HEK293 (cell line): ENCODE measurements at regions not wholly inside any gene's neighbourhood (a gene's known extent, or its start where the extent isn't known, plus 50 kb on each side); places are given as distances from the start of the nearest gene placed in this dataset.

Experiments
- CTCF ChIA-PET: fragments of 350-600 bp; formaldehyde crosslinking; extraction: SDS; loops from one replicate; lab custom pipeline; 2021; ENCODE audit warnings: antibody characterized with exemption; lab: Yijun Ruan, JAX
- POLR2A ChIA-PET: fragments of 300-600 bp; formaldehyde crosslinking; extraction: SDS; loops from one replicate; lab custom pipeline; 2020; ENCODE audit warnings: antibody characterized with exemption, inconsistent platforms; lab: Yijun Ruan, JAX
- H3K27ac ChIP-seq: fragments of 200-500 bp; sonication (Bioruptor generic); 2 replicates; pipeline ENCODE4 v1.5.1; 2014; ENCODE audit warnings: low read depth, low read length, control low read depth, inconsistent platforms; ENCODE audit errors: extremely low read depth
- H3K36me3 ChIP-seq, 2 experiments: fragments of 200-500 bp in 1 of 2; sonication (Bioruptor generic) in 1 of 2; 1 replicate in 1 of 2; 2 replicates in 1 of 2; pipeline ENCODE4 v1.5.1; 2014 to 2017; ENCODE audit warnings: inconsistent platforms in 2 of 2, low read length in 2 of 2; ENCODE audit not compliant: control insufficient read depth in 2 of 2, insufficient read depth in 1 of 2
- H3K4me1 ChIP-seq: fragments of 200-500 bp; sonication (Bioruptor generic); 2 replicates; pipeline ENCODE4 v1.5.1; 2014; ENCODE audit warnings: mild to moderate bottlenecking, low read length, inconsistent platforms; ENCODE audit not compliant: control insufficient read depth, insufficient read depth
- H3K4me3 ChIP-seq: 2 replicates; pipeline ENCODE4 v1.5.1; 2011; ENCODE audit warnings: low read depth, mild to moderate bottlenecking, control low read depth, low read length, moderate library complexity
- H3K9me3 ChIP-seq: fragments of 200-500 bp; sonication (Bioruptor generic); 2 replicates; pipeline ENCODE4 v1.5.1; 2014; ENCODE audit warnings: low read depth, low read length, inconsistent platforms; ENCODE audit not compliant: control insufficient read depth, insufficient read depth
- BCL11B ChIP-seq: fragments of 450-650 bp; formaldehyde crosslinking; IDR thresholded peaks from 2 replicates; pipeline ENCODE4 v1.5.1; 2016; ENCODE audit warnings: low read depth, missing biosample characterization, missing genetic modification characterization
- GFI1B ChIP-seq: fragments of 450-650 bp; formaldehyde crosslinking; IDR thresholded peaks from 2 replicates; pipeline ENCODE4 v1.5.1; 2016; ENCODE audit warnings: missing biosample characterization, missing genetic modification characterization
- KLF10 ChIP-seq: fragments of 450-650 bp; IDR thresholded peaks from 2 replicates; pipeline ENCODE4 v1.5.1; 2018; ENCODE audit warnings: missing biosample characterization, mild to moderate bottlenecking, missing genetic modification characterization
- KLF8 ChIP-seq: fragments of 450-650 bp; formaldehyde crosslinking; IDR thresholded peaks from 2 replicates; pipeline ENCODE4 v1.5.1; 2016; ENCODE audit warnings: missing biosample characterization, missing genetic modification characterization
- SCRT2 ChIP-seq: fragments of 450-650 bp; formaldehyde crosslinking; IDR thresholded peaks from 2 replicates; pipeline ENCODE4 v1.5.1; 2016; ENCODE audit warnings: missing biosample characterization, missing genetic modification characterization
- WT1 ChIP-seq: fragments of 450-650 bp; formaldehyde crosslinking; IDR thresholded peaks from 2 replicates; pipeline ENCODE4 v1.5.1; 2016; ENCODE audit warnings: missing biosample characterization, missing genetic modification characterization
- ZEB2 ChIP-seq: fragments of 450-650 bp; formaldehyde crosslinking; IDR thresholded peaks from 2 replicates; pipeline ENCODE4 v1.5.1; 2016; ENCODE audit warnings: missing biosample characterization, missing genetic modification characterization
- ZFP3 ChIP-seq: fragments of 450-650 bp; formaldehyde crosslinking; IDR thresholded peaks from 2 replicates; pipeline ENCODE4 v1.5.1; 2016; ENCODE audit warnings: low read depth, missing biosample characterization, missing genetic modification characterization
- ZNF169 ChIP-seq: fragments of 450-650 bp; formaldehyde crosslinking; IDR thresholded peaks from 2 replicates; pipeline ENCODE4 v1.5.1; 2016; ENCODE audit warnings: missing biosample characterization, missing genetic modification characterization
- ZNF311 ChIP-seq: fragments of 450-650 bp; formaldehyde crosslinking; IDR thresholded peaks from 2 replicates; pipeline ENCODE4 v1.5.1; 2017; ENCODE audit warnings: missing biosample characterization, missing genetic modification characterization, borderline replicate concordance
- ZNF416 ChIP-seq: fragments of 450-650 bp; formaldehyde crosslinking; IDR thresholded peaks from 2 replicates; pipeline ENCODE4 v1.5.1; 2016; ENCODE audit warnings: missing biosample characterization, missing genetic modification characterization
- ZNF433 ChIP-seq: fragments of 450-650 bp; formaldehyde crosslinking; IDR thresholded peaks from 2 replicates; pipeline ENCODE4 v1.5.1; 2016; ENCODE audit warnings: missing biosample characterization, missing genetic modification characterization, low read depth
- ZNF48 ChIP-seq: fragments of 450-650 bp; formaldehyde crosslinking; IDR thresholded peaks from 2 replicates; pipeline ENCODE4 v1.5.1; 2016; ENCODE audit warnings: missing biosample characterization, missing genetic modification characterization
- ZNF530 ChIP-seq: fragments of 450-650 bp; formaldehyde crosslinking; IDR thresholded peaks from 2 replicates; pipeline ENCODE4 v1.5.1; 2016; ENCODE audit warnings: low read depth, missing biosample characterization, missing genetic modification characterization
- ZNF555 ChIP-seq: fragments of 450-650 bp; formaldehyde crosslinking; conservative IDR thresholded peaks from 2 replicates; pipeline ENCODE4 v1.5.1; 2017; ENCODE audit warnings: missing biosample characterization, mild to moderate bottlenecking, missing genetic modification characterization, inconsistent platforms
- ZNF621 ChIP-seq: fragments of 450-650 bp; formaldehyde crosslinking; IDR thresholded peaks from 2 replicates; pipeline ENCODE4 v1.5.1; 2017; ENCODE audit warnings: missing biosample characterization, missing genetic modification characterization
- ZNF658 ChIP-seq: fragments of 450-650 bp; formaldehyde crosslinking; IDR thresholded peaks from 2 replicates; pipeline ENCODE4; 2016; ENCODE audit warnings: missing biosample characterization, missing genetic modification characterization
- ZNF701 ChIP-seq: fragments of 450-650 bp; formaldehyde crosslinking; IDR thresholded peaks from 2 replicates; pipeline ENCODE4 v1.5.1; 2016; ENCODE audit warnings: missing biosample characterization, missing genetic modification characterization
- ZNF776 ChIP-seq: fragments of 450-650 bp; formaldehyde crosslinking; IDR thresholded peaks from 2 replicates; pipeline ENCODE4 v1.5.0; 2017; ENCODE audit warnings: missing biosample characterization, missing genetic modification characterization, borderline replicate concordance
- ZNF785 ChIP-seq: fragments of 450-650 bp; formaldehyde crosslinking; IDR thresholded peaks from 2 replicates; pipeline ENCODE4 v1.5.1; 2016; ENCODE audit warnings: missing biosample characterization, missing genetic modification characterization
- ZNF830 ChIP-seq: fragments of 450-650 bp; IDR thresholded peaks from 2 replicates; pipeline ENCODE4 v1.5.0; 2018; ENCODE audit warnings: missing biosample characterization, missing genetic modification characterization, low read depth, mild to moderate bottlenecking, moderate library complexity
- TF ChIP-seq, protein P1 (sequence below): fragments of 450-650 bp; formaldehyde crosslinking; IDR thresholded peaks from 2 replicates; pipeline ENCODE4 v1.5.1; 2017; ENCODE audit warnings: missing biosample characterization, missing genetic modification characterization
- TF ChIP-seq, protein P2 (sequence below): IDR thresholded peaks from 2 replicates; pipeline ENCODE4 v1.6.1; 2011; ENCODE audit warnings: mild to moderate bottlenecking, low read depth, low read length, borderline replicate concordance
- TF ChIP-seq, protein P3 (sequence below): fragments of 450-650 bp; formaldehyde crosslinking; IDR thresholded peaks from 2 replicates; pipeline ENCODE4 v1.5.1; 2017; ENCODE audit warnings: missing biosample characterization, missing genetic modification characterization
- TF ChIP-seq, protein P4 (sequence below): fragments of 450-650 bp; formaldehyde crosslinking; IDR thresholded peaks from 2 replicates; pipeline ENCODE4 v1.5.1; 2016; ENCODE audit warnings: missing biosample characterization, missing genetic modification characterization, low read depth
- TF ChIP-seq, protein P5 (sequence below): fragments of 450-650 bp; IDR thresholded peaks from 2 replicates; pipeline ENCODE4 v1.5.1; 2018; ENCODE audit warnings: missing biosample characterization, mild to moderate bottlenecking, missing genetic modification characterization

DNA sequence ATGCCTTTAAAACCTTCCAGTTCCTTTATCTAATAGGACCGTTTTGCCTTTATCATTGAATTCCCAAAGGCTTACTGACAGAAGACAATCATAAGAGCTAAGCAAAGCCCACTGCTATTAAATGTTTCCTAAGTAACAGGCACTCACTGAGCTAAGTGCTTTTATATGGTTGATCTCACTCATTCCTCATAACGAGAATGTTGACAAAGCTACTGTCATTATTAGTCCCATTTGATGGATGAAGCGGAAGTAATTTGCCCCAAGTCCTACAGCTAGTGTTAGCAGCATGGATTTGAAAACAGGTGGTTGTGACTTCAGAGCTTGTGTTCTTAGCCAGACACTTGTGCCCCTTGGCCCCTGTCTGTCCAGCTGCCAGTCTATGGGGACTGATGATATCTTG, 134.8 kb upstream of the SERPINE2 start (continued):
- TF ChIP-seq SCRT2: peak; percentile 58
- no peak for TF ChIP-seq KLF8 (tag by site-specific recombination)
- no peak for TF ChIP-seq ZNF555 (tag by site-specific recombination)
- no peak for TF ChIP-seq ZNF530 (tag by site-specific recombination)
- no peak for TF ChIP-seq GFI1B (tag by site-specific recombination)
- no peak for TF ChIP-seq ZNF701 (tag by site-specific recombination)

DNA sequence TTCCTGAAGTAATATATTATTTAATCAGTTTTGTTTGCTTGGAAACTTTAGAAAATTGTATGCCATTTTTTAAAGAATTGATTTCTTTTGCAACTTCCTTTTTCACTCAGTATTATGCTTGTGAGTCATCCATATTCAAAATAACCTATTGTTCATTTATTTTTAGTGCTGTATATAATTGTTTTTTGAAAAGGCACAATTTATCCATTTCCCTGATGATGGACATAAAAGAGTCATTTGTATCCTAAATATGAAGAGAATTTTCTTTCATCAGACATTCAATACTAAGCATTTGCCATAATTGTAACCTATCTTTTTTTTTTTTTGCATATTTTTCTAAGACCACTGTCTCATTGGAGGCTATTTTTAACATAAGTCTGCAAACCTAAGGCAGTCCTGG, 134.1 kb upstream of the SERPINE2 start:
- H3K4me1 ChIP-seq: no peaks in the 10 kb centered on the region
- TF ChIP-seq, protein P1, sequence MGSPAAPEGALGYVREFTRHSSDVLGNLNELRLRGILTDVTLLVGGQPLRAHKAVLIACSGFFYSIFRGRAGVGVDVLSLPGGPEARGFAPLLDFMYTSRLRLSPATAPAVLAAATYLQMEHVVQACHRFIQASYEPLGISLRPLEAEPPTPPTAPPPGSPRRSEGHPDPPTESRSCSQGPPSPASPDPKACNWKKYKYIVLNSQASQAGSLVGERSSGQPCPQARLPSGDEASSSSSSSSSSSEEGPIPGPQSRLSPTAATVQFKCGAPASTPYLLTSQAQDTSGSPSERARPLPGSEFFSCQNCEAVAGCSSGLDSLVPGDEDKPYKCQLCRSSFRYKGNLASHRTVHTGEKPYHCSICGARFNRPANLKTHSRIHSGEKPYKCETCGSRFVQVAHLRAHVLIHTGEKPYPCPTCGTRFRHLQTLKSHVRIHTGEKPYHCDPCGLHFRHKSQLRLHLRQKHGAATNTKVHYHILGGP (tag by site-specific recombination): no peak
- TF ChIP-seq WT1 (tag by site-specific recombination) (no peak), KLF8 (tag by site-specific recombination) (no peak), ZNF785 (tag by site-specific recombination) (no peak), ZNF530 (tag by site-specific recombination) (no peak), ZNF621 (tag by site-specific recombination) (no peak), BCL11B (tag by site-specific recombination) (no peak)
- ChIA-PET POLR2A (no interaction called here), CTCF (no interaction called here)
- H3K4me3 ChIP-seq: no peak overlapping the region
- H3K27ac ChIP-seq: no peak overlapping the region
- no peaks in the 10 kb centered on the region for H3K36me3 ChIP-seq
- no peaks in the 10 kb centered on the region for H3K9me3 ChIP-seq

DNA sequence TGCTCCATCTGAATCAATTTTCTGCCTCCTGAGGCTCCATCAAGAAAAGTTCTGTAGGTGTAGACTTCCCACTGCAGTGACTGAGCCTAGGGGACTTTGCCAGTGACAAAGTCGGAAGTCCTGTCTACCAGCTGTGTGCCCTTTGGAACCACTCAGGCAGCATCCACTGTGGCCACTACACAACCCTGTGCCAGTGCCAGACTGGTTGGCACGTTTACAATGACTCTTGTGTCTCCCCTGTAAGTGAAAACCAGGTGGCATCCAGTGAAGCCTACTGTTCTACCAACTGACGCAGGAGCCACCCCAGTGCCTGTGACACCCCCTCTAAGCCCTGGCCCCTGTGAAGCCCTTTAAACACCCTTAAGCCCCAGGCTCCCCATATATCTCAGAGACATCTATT, 132.1 kb upstream of the SERPINE2 start:
- Histone ChIP-seq H3K36me3 (no peaks in the 10 kb centered on the region), H3K27ac (no peak overlapping the region), H3K4me1 (no peaks in the 10 kb centered on the region), H3K4me3 (no peak overlapping the region), H3K9me3 (no peaks in the 10 kb centered on the region)
- ChIA-PET POLR2A (no interaction called here), CTCF (no interaction called here)
- TF ChIP-seq ZNF311 (tag by site-specific recombination): no peak
- TF ChIP-seq ZNF830 (tag by site-specific recombination): no peak
- TF ChIP-seq ZNF433 (tag by site-specific recombination): no peak
- TF ChIP-seq, protein P2, sequence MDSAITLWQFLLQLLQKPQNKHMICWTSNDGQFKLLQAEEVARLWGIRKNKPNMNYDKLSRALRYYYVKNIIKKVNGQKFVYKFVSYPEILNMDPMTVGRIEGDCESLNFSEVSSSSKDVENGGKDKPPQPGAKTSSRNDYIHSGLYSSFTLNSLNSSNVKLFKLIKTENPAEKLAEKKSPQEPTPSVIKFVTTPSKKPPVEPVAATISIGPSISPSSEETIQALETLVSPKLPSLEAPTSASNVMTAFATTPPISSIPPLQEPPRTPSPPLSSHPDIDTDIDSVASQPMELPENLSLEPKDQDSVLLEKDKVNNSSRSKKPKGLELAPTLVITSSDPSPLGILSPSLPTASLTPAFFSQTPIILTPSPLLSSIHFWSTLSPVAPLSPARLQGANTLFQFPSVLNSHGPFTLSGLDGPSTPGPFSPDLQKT: no peak
- TF ChIP-seq ZFP3 (tag by site-specific recombination): no peak
- no peak for TF ChIP-seq KLF10 (tag by site-specific recombination)
- TF ChIP-seq ZNF48: no peak
- no peak for TF ChIP-seq ZNF169
- TF ChIP-seq, protein P3, sequence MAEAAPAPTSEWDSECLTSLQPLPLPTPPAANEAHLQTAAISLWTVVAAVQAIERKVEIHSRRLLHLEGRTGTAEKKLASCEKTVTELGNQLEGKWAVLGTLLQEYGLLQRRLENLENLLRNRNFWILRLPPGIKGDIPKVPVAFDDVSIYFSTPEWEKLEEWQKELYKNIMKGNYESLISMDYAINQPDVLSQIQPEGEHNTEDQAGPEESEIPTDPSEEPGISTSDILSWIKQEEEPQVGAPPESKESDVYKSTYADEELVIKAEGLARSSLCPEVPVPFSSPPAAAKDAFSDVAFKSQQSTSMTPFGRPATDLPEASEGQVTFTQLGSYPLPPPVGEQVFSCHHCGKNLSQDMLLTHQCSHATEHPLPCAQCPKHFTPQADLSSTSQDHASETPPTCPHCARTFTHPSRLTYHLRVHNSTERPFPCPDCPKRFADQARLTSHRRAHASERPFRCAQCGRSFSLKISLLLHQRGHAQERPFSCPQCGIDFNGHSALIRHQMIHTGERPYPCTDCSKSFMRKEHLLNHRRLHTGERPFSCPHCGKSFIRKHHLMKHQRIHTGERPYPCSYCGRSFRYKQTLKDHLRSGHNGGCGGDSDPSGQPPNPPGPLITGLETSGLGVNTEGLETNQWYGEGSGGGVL (tag by site-specific recombination): no peak
- TF ChIP-seq, protein P4, sequence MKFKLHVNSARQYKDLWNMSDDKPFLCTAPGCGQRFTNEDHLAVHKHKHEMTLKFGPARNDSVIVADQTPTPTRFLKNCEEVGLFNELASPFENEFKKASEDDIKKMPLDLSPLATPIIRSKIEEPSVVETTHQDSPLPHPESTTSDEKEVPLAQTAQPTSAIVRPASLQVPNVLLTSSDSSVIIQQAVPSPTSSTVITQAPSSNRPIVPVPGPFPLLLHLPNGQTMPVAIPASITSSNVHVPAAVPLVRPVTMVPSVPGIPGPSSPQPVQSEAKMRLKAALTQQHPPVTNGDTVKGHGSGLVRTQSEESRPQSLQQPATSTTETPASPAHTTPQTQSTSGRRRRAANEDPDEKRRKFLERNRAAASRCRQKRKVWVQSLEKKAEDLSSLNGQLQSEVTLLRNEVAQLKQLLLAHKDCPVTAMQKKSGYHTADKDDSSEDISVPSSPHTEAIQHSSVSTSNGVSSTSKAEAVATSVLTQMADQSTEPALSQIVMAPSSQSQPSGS: no peak
- no peak for TF ChIP-seq ZNF530 (tag by site-specific recombination)
- no peak for TF ChIP-seq ZNF701 (tag by site-specific recombination)
- no peak for TF ChIP-seq ZNF658
- TF ChIP-seq ZNF416 (tag by site-specific recombination): no peak
- TF ChIP-seq ZNF776 (tag by site-specific recombination): no peak
- TF ChIP-seq, protein P5, sequence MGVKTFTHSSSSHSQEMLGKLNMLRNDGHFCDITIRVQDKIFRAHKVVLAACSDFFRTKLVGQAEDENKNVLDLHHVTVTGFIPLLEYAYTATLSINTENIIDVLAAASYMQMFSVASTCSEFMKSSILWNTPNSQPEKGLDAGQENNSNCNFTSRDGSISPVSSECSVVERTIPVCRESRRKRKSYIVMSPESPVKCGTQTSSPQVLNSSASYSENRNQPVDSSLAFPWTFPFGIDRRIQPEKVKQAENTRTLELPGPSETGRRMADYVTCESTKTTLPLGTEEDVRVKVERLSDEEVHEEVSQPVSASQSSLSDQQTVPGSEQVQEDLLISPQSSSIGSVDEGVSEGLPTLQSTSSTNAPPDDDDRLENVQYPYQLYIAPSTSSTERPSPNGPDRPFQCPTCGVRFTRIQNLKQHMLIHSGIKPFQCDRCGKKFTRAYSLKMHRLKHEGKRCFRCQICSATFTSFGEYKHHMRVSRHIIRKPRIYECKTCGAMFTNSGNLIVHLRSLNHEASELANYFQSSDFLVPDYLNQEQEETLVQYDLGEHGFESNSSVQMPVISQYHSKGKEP (tag by site-specific recombination): no peak
- no peak for TF ChIP-seq ZEB2 (tag by site-specific recombination)
